Mesendoderm (in vitro differentiated cells): ENCODE measurements at regions not wholly inside any gene's neighbourhood (a gene's known extent, or its start where the extent isn't known, plus 50 kb on each side); places are given as distances from the start of the nearest gene placed in this dataset.

Experiments
- DNase-seq: peaks from one replicate; pipeline ENCODE4 v3.0.0; 2013
- H2AK5ac ChIP-seq: 2 replicates; pipeline ENCODE4 v1.6.1; 2013; ENCODE audit warnings: low read length, inconsistent platforms
- H2BK120ac ChIP-seq: 2 replicates; pipeline ENCODE4 v1.6.1; 2013; ENCODE audit warnings: low read depth, mild to moderate bottlenecking, low read length, moderate library complexity, mixed read lengths
- H2BK15ac ChIP-seq: replicated peaks from 2 replicates; pipeline ENCODE4 v1.6.1; 2013; ENCODE audit warnings: low read depth, mild to moderate bottlenecking, moderate library complexity
- H2BK5ac ChIP-seq: 2 replicates; pipeline ENCODE4 v1.6.1; 2013; ENCODE audit warnings: low read length, inconsistent platforms
- H3K18ac ChIP-seq: 2 replicates; pipeline ENCODE4 v1.6.1; 2013; ENCODE audit warnings: mild to moderate bottlenecking, low read length, mixed read lengths
- H3K23ac ChIP-seq: one replicate; pipeline ENCODE4 v1.6.1; 2013; ENCODE audit warnings: low read length
- H3K27ac ChIP-seq: 2 replicates; pipeline ENCODE4 v1.5.1; 2013; ENCODE audit warnings: low read depth, mild to moderate bottlenecking, inconsistent platforms, low read length, moderate library complexity
- H3K27me3 ChIP-seq: 2 replicates; pipeline ENCODE4 v1.6.1; 2013; ENCODE audit warnings: low read length, control low read depth, mild to moderate bottlenecking, inconsistent platforms; ENCODE audit not compliant: insufficient read depth, poor library complexity
- H3K36me3 ChIP-seq: 2 replicates; pipeline ENCODE4 v1.6.1; 2013; ENCODE audit warnings: low read length, inconsistent platforms; ENCODE audit not compliant: control insufficient read depth, insufficient read depth
- H3K4ac ChIP-seq: one replicate; pipeline ENCODE4 v1.6.1; 2013; ENCODE audit warnings: low read depth, mild to moderate bottlenecking, low read length, moderate library complexity
- H3K4me1 ChIP-seq: 2 replicates; pipeline ENCODE4 v1.6.1; 2013; ENCODE audit warnings: low read depth, low read length, inconsistent platforms; ENCODE audit not compliant: control insufficient read depth
- H3K4me2 ChIP-seq: 2 replicates; pipeline ENCODE4 v1.6.1; 2013; ENCODE audit warnings: low read length
- H3K4me3 ChIP-seq: 2 replicates; pipeline ENCODE4 v1.5.1; 2013; ENCODE audit warnings: mild to moderate bottlenecking, low read length
- H3K56ac ChIP-seq: one replicate; pipeline ENCODE4 v1.6.1; 2013; ENCODE audit warnings: low read length
- H3K79me1 ChIP-seq: 2 replicates; pipeline ENCODE4 v1.6.1; 2013; ENCODE audit warnings: low read length, inconsistent platforms
- H3K79me2 ChIP-seq: 2 replicates; pipeline ENCODE4 v1.6.1; 2013; ENCODE audit warnings: mild to moderate bottlenecking, low read length; ENCODE audit not compliant: control insufficient read depth, insufficient read depth
- H3K9ac ChIP-seq: 2 replicates; pipeline ENCODE4 v1.6.1; 2013; ENCODE audit warnings: low read length, inconsistent platforms
- H4K5ac ChIP-seq: one replicate; pipeline ENCODE4 v1.6.1; 2013; ENCODE audit warnings: low read length
- H4K8ac ChIP-seq: one replicate; pipeline ENCODE4 v1.6.1; 2013; ENCODE audit warnings: low read depth, mild to moderate bottlenecking, control low read depth, low read length, moderate library complexity
- WGBS: extraction: QIAGEN DNeasy Blood & Tissue Kit; methylation state at CpG from one replicate; pipeline ENCODE4 v1.1.7; 2013; ENCODE audit warnings: low lambda C conversion rate, missing lambda C conversion rate; ENCODE audit not compliant: insufficient coverage; ENCODE audit errors: extremely low coverage; 5-methylcytosine and 5-hydroxymethylcytosine counted together

- no peak overlapping the region for H3K27ac ChIP-seq
- no peak overlapping the region for H2BK5ac ChIP-seq
- H3K36me3 ChIP-seq = no peaks in the 10 kb centered on the region
- H3K79me1 ChIP-seq = no peaks in the 10 kb centered on the region
- no peak overlapping the region for H2BK15ac ChIP-seq
- no peak overlapping the region for H3K56ac ChIP-seq
- H4K5ac ChIP-seq = no peak overlapping the region
- H3K9ac ChIP-seq = no peak overlapping the region
- no peak overlapping the region for H3K18ac ChIP-seq
- no peak for DNase-seq
- no peak overlapping the region for H2BK120ac ChIP-seq
- H3K79me2 ChIP-seq = no peaks in the 10 kb centered on the region
- H3K4me1 ChIP-seq = no peaks in the 10 kb centered on the region
- no CpG with 5 or more reads among the region's 5 CpGs for WGBS
- H3K4ac ChIP-seq = no peak overlapping the region
- H3K4me3 ChIP-seq = no peak overlapping the region
- no peak overlapping the region for H2AK5ac ChIP-seq
- H4K8ac ChIP-seq = no peak overlapping the region
- H3K23ac ChIP-seq = no peak overlapping the region
- no peaks in the 10 kb centered on the region for H3K27me3 ChIP-seq
- H3K4me2 ChIP-seq = no peak overlapping the region
Observed at GRCh38 chr21:16046656-16047330, 317.0 kb downstream of the USP25 start.

- no peak overlapping the region for H3K4me2 ChIP-seq
Observed at GRCh38 chr21:16047904-16048303, 318.1 kb downstream of the USP25 start.

DNA sequence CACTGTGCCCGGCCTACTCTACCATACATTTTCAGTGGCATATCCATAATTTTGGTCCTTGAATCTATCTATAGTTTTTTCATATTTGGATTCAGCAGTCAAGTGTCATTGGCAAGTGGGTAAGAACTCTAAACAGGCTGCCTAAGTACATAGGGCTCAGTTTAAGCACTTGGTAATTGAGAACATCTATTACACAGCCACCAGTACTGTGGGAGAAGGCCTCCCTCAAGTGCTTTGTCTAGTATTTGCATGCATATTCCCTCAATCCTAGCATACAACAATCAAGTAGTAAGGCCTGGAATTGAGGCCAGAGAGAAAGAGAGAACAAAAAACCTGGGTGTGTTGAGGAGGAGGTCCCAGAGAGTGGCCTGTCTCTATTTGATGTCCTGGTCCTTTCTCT lies 325.2 kb downstream of the USP25 start:
- WGBS = no CpG with 5 or more reads among the region's 1 CpG

More at GRCh38 chr21:16047904-16048303, 318.1 kb downstream of the USP25 start:
- Histone ChIP-seq H3K79me1 (no peaks in the 10 kb centered on the region), H3K4ac (no peak overlapping the region), H3K4me1 (no peaks in the 10 kb centered on the region), H3K4me3 (no peak overlapping the region), H3K36me3 (no peaks in the 10 kb centered on the region), H3K79me2 (no peaks in the 10 kb centered on the region), H3K27me3 (no peaks in the 10 kb centered on the region), H2BK120ac (no peak overlapping the region), H4K8ac (no peak overlapping the region), H3K27ac (no peak overlapping the region), H3K9ac (no peak overlapping the region), H4K5ac (no peak overlapping the region), H2BK15ac (no peak overlapping the region), H3K18ac (no peak overlapping the region), H2BK5ac (no peak overlapping the region), H2AK5ac (no peak overlapping the region), H3K23ac (no peak overlapping the region), H3K56ac (no peak overlapping the region)
- no CpG with 5 or more reads among the region's 3 CpGs for WGBS
- no peak for DNase-seq

GRCh38 chr21:16058896-16059295 lies 329.1 kb downstream of the USP25 start:
- H4K5ac ChIP-seq = no peak overlapping the region
- no peak overlapping the region for H4K8ac ChIP-seq
- H3K18ac ChIP-seq = no peak overlapping the region
- no peaks in the 10 kb centered on the region for H3K4me1 ChIP-seq
- H3K79me1 ChIP-seq = no peaks in the 10 kb centered on the region
- H2BK15ac ChIP-seq = no peak overlapping the region
- H3K56ac ChIP-seq = no peak overlapping the region
- H3K27ac ChIP-seq = no peak overlapping the region
- H3K36me3 ChIP-seq = no peaks in the 10 kb centered on the region
- no peak overlapping the region for H3K4ac ChIP-seq
- no peak overlapping the region for H2BK120ac ChIP-seq
- H3K9ac ChIP-seq = no peak overlapping the region
- no peak overlapping the region for H3K4me3 ChIP-seq
- no peak for DNase-seq
- no peak overlapping the region for H3K4me2 ChIP-seq
- H3K79me2 ChIP-seq = no peaks in the 10 kb centered on the region
- H3K27me3 ChIP-seq = no peaks in the 10 kb centered on the region
- no peak overlapping the region for H2AK5ac ChIP-seq
- no peak overlapping the region for H3K23ac ChIP-seq
- no peak overlapping the region for H2BK5ac ChIP-seq

More for the DNA sequence above, 325.2 kb downstream of the USP25 start:
- H3K79me2 ChIP-seq = no peaks in the 10 kb centered on the region
- no peaks in the 10 kb centered on the region for H3K4me1 ChIP-seq
- H3K27me3 ChIP-seq = no peaks in the 10 kb centered on the region
- H3K4me3 ChIP-seq = no peak overlapping the region
- H3K36me3 ChIP-seq = no peaks in the 10 kb centered on the region
- H3K56ac ChIP-seq = no peak overlapping the region
- H2BK15ac ChIP-seq = no peak overlapping the region
- H3K4me2 ChIP-seq = no peak overlapping the region
- H3K9ac ChIP-seq = no peak overlapping the region
- no peak overlapping the region for H2AK5ac ChIP-seq
- no peak overlapping the region for H2BK120ac ChIP-seq
- no peak overlapping the region for H3K4ac ChIP-seq
- H4K5ac ChIP-seq = no peak overlapping the region
- H3K18ac ChIP-seq = no peak overlapping the region
- no peaks in the 10 kb centered on the region for H3K79me1 ChIP-seq
- H2BK5ac ChIP-seq = no peak overlapping the region
- H3K23ac ChIP-seq = no peak overlapping the region
- H3K27ac ChIP-seq = no peak overlapping the region
- no peak overlapping the region for H4K8ac ChIP-seq
- no peak for DNase-seq

DNA sequence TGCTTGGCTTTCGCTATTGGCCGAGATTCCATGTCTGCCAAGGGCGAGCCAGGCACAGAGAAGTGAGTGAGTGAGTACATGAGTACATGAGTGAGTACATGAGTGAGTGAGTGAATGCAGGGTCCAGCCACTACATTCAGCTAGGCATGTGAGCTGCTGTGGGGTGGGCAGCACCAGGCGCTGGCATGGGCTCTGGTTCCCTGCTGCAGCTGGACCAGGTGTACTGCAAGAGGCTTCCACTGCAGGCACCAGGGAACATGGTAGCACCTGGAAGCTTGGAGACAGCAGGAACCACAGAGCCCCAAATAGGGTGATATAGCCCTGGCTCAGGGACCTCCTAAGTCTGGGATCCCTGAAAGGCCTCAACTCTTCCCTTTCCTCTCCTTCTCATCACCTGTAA lies 330.2 kb downstream of the USP25 start:
- H3K4me3 ChIP-seq = no peak overlapping the region
- DNase-seq = no peak
- no peak overlapping the region for H2BK15ac ChIP-seq
- H2AK5ac ChIP-seq = no peak overlapping the region
- no peak overlapping the region for H2BK5ac ChIP-seq
- H3K4ac ChIP-seq = no peak overlapping the region
- H2BK120ac ChIP-seq = no peak overlapping the region
- H4K8ac ChIP-seq = no peak overlapping the region
- no peak overlapping the region for H3K56ac ChIP-seq
- no peaks in the 10 kb centered on the region for H3K79me1 ChIP-seq
- H3K18ac ChIP-seq = no peak overlapping the region
- H3K4me1 ChIP-seq = no peaks in the 10 kb centered on the region
- no peaks in the 10 kb centered on the region for H3K79me2 ChIP-seq
- no peak overlapping the region for H4K5ac ChIP-seq
- no peak overlapping the region for H3K9ac ChIP-seq
- H3K36me3 ChIP-seq = no peaks in the 10 kb centered on the region
- no peak overlapping the region for H3K27ac ChIP-seq
- no peak overlapping the region for H3K23ac ChIP-seq
- no peaks in the 10 kb centered on the region for H3K27me3 ChIP-seq
- WGBS = no CpG with 5 or more reads among the region's 4 CpGs
- no peak overlapping the region for H3K4me2 ChIP-seq

DNA sequence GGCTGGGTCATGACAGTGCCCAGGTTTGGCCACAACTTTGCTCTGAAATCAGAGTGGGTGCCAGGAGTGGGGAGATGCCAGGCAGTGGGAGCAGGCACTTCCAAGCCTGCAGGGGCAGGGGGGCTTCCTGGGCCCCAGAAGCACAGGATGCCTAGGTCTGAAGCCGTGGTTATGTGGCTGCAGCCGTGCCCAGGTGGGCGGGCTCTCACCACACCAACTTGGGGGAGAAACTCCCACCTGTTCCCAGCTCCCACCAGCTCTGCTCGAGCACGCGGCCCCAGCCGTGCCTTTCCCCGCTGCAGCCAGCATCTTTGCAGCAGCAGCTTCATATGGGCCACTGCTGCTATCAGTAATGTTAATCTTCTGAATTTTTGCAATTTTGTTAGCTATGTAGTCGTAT lies 331.4 kb downstream of the USP25 start:
- no peak overlapping the region for H4K8ac ChIP-seq
- no peak overlapping the region for H3K18ac ChIP-seq
- H3K27me3 ChIP-seq = no peaks in the 10 kb centered on the region
- H3K4me1 ChIP-seq = no peaks in the 10 kb centered on the region
- no peak overlapping the region for H3K23ac ChIP-seq
- WGBS = no CpG with 5 or more reads among the region's 9 CpGs
- H2BK120ac ChIP-seq = no peak overlapping the region
- H3K4ac ChIP-seq = no peak overlapping the region
- no peak overlapping the region for H3K4me2 ChIP-seq
- no peak for DNase-seq
- no peak overlapping the region for H4K5ac ChIP-seq
- no peaks in the 10 kb centered on the region for H3K36me3 ChIP-seq
- no peak overlapping the region for H3K9ac ChIP-seq
- no peaks in the 10 kb centered on the region for H3K79me1 ChIP-seq
- H3K79me2 ChIP-seq = no peaks in the 10 kb centered on the region
- H2BK5ac ChIP-seq = no peak overlapping the region
- no peak overlapping the region for H3K27ac ChIP-seq
- no peak overlapping the region for H3K56ac ChIP-seq
- no peak overlapping the region for H2BK15ac ChIP-seq
- no peak overlapping the region for H3K4me3 ChIP-seq
- no peak overlapping the region for H2AK5ac ChIP-seq
